GM23338 (cell line): ENCODE measurements at regions not wholly inside any gene's neighbourhood (a gene's known extent, or its start where the extent isn't known, plus 50 kb on each side); places are given as distances from the start of the nearest gene placed in this dataset.

Experiments used
- ATAC-seq: fragments of 200-7000 bp; cut with Tn5 transposase; 3 replicates; pipeline ENCODE4 v1.9.1; 2020
- DNase-seq: peaks from one replicate; pipeline ENCODE4 v3.0.0-alpha.2; 2015; ENCODE audit warnings: low spot score
- H2AFZ ChIP-seq: fragments of 200-600 bp; sonication (generic); 2 replicates; pipeline ENCODE4 v1.8.0; 2016; ENCODE audit warnings: antibody characterized with exemption, mild to moderate bottlenecking, moderate library complexity
- H3F3A ChIP-seq: fragments of 200-600 bp; sonication (generic); replicated peaks from 2 replicates; pipeline ENCODE4 v1.8.0; 2017; ENCODE audit warnings: antibody characterized with exemption, mixed run types, low read depth
- H3K27ac ChIP-seq: fragments of 200-600 bp; sonication (generic); 2 replicates; pipeline ENCODE4 v1.6.1; 2016; ENCODE audit warnings: low read depth
- H3K27me3 ChIP-seq: fragments of 200-600 bp; sonication (generic); 2 replicates; pipeline ENCODE4 v1.8.0; 2016; ENCODE audit warnings: mild to moderate bottlenecking, mixed run types, moderate library complexity; ENCODE audit not compliant: insufficient read depth
- H3K36me3 ChIP-seq: fragments of 200-600 bp; sonication (generic); 2 replicates; pipeline ENCODE4 v1.8.0; 2016; ENCODE audit warnings: mild to moderate bottlenecking; ENCODE audit not compliant: insufficient read depth
- H3K4me1 ChIP-seq: fragments of 200-600 bp; sonication (generic); 2 replicates; pipeline ENCODE4 v1.8.0; 2016; ENCODE audit warnings: mild to moderate bottlenecking, moderate library complexity; ENCODE audit not compliant: insufficient read depth
- H3K4me2 ChIP-seq: fragments of 200-600 bp; sonication (generic); 2 replicates; pipeline ENCODE4 v1.7.1; 2017; ENCODE audit warnings: mixed run types
- H3K4me3 ChIP-seq: fragments of 200-600 bp; sonication (generic); 2 replicates; pipeline ENCODE4 v1.6.1; 2016; ENCODE audit warnings: mixed run types
- H3K79me2 ChIP-seq: fragments of 200-600 bp; sonication (generic); replicated peaks from 2 replicates; pipeline ENCODE4 v1.8.0; 2017; ENCODE audit warnings: mild to moderate bottlenecking; ENCODE audit not compliant: insufficient read depth
- H3K9me2 ChIP-seq: fragments of 200-600 bp; sonication (generic); 2 replicates; pipeline ENCODE4 v1.8.0; 2017; ENCODE audit not compliant: insufficient read depth
- H4K20me1 ChIP-seq: fragments of 200-600 bp; sonication (generic); replicated peaks from 2 replicates; pipeline ENCODE4 v1.8.0; 2017; ENCODE audit warnings: mild to moderate bottlenecking; ENCODE audit not compliant: insufficient read depth
- H3K27ac Mint-ChIP-seq: 2 replicates; pipeline ENCODE4 v1.8.0; 2020; ENCODE audit warnings: inconsistent platforms, mild to moderate bottlenecking, moderate library complexity, mixed read lengths
- H3K27me3 Mint-ChIP-seq: 3 replicates; pipeline ENCODE4 v1.8.0; 2022; ENCODE audit warnings: low read depth, mild to moderate bottlenecking, moderate library complexity, mixed read lengths, inconsistent platforms; ENCODE audit not compliant: insufficient read depth, poor library complexity
- H3K36me3 Mint-ChIP-seq: 3 replicates; pipeline ENCODE4 v1.8.0; 2021; ENCODE audit warnings: low read depth, mild to moderate bottlenecking, inconsistent platforms, moderate library complexity, mixed read lengths
- H3K4me1 Mint-ChIP-seq: 3 replicates; pipeline ENCODE4 v1.8.0; 2020; ENCODE audit warnings: mild to moderate bottlenecking, inconsistent platforms, mixed read lengths
- H3K4me3 Mint-ChIP-seq: 3 replicates; pipeline ENCODE4 v1.8.0; 2021; ENCODE audit warnings: moderate library complexity, mild to moderate bottlenecking, inconsistent platforms, mixed read lengths
- H3K9me3 Mint-ChIP-seq: 3 replicates; pipeline ENCODE4 v1.8.0; 2020; ENCODE audit warnings: moderate library complexity, mild to moderate bottlenecking, inconsistent platforms, mixed read lengths
- EZH2 ChIP-seq: fragments of 200-600 bp; sonication (generic); IDR thresholded peaks from one replicate; pipeline ENCODE4 v1.8.0; 2017; ENCODE audit warnings: antibody characterized with exemption, mild to moderate bottlenecking, low read depth; ENCODE audit not compliant: unreplicated experiment
- EZH2phosphoT487 ChIP-seq: fragments of 200-600 bp; sonication (generic); IDR thresholded peaks from one replicate; pipeline ENCODE4 v1.8.1; 2018; ENCODE audit warnings: antibody characterized with exemption; ENCODE audit not compliant: unreplicated experiment
- JUNB ChIP-seq: IDR thresholded peaks from one replicate; pipeline ENCODE4 v1.6.1; 2016; ENCODE audit warnings: antibody characterized with exemption; ENCODE audit not compliant: unreplicated experiment
- TF ChIP-seq, protein P1 (sequence below), 2 experiments: fragments of 200-600 bp in 1 of 2; sonication (generic) in 1 of 2; conservative IDR thresholded peaks; 2 replicates each; pipeline versions ENCODE4 v1.5.1 to v1.6.1; 2016 to 2017; ENCODE audit warnings: antibody characterized with exemption in 2 of 2, low read depth in 2 of 2, mild to moderate bottlenecking in 2 of 2, moderate library complexity in 1 of 2
- TF ChIP-seq, protein P2 (sequence below): fragments of 250-450 bp; sonication (Bioruptor Pico); IDR thresholded peaks from 2 replicates; pipeline ENCODE4 v1.5.0; 2020; ENCODE audit warnings: mild to moderate bottlenecking, moderate library complexity
- TF ChIP-seq, protein P3 (sequence below): IDR thresholded peaks from 2 replicates; pipeline ENCODE4 v1.6.1; 2016; ENCODE audit warnings: antibody characterized with exemption
- TF ChIP-seq, protein P4 (sequence below): IDR thresholded peaks from one replicate; pipeline ENCODE4 v1.6.1; 2018; ENCODE audit warnings: antibody characterized with exemption; ENCODE audit not compliant: unreplicated experiment

DNA sequence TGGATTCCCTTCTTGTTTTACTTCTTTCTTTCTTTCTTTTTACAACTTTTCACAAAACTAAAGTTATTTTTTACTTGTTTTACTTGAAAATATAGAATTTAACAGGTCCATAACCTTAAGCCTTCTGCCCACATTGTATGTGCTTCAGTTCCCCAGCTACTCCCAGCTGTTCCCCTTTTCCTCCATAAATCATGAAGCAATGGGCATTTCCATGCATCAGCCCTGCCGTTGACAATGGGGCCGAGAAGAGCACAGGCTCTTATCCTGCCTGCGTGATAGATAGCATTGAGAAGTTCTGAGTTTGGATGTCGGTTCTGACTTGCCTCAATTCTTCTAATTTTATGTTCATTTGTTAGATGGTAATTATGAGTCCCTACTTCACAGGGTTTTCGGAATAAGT lies 583.8 kb downstream of the CDH26 start:
- Histone ChIP-seq H3K79me2 (no peaks in the 10 kb centered on the region), H3K9me2 (no peaks in the 10 kb centered on the region), H3F3A (no peaks in the 10 kb centered on the region), H2AFZ (no peak overlapping the region), H3K27me3 (no peaks in the 10 kb centered on the region), H3K36me3 (no peaks in the 10 kb centered on the region), H3K4me3 (no peak overlapping the region), H3K4me1 (no peaks in the 10 kb centered on the region), H3K27ac (no peak overlapping the region), H4K20me1 (no peaks in the 10 kb centered on the region), H3K4me2 (no peak overlapping the region)
- H3K4me1 Mint-ChIP-seq: peaks cover 2% of the 10 kb centered on the region; the same call in 1 of the 3 replicates
- no peak overlapping the region for H3K27ac Mint-ChIP-seq
- H3K36me3 Mint-ChIP-seq: no peaks in the 10 kb centered on the region; the same call in 2 of the 3 replicates
- ATAC-seq (no peak), DNase-seq (no peak)
- peaks cover 10% of the 10 kb centered on the region for H3K9me3 Mint-ChIP-seq
- no peaks in the 10 kb centered on the region for H3K27me3 Mint-ChIP-seq
- no peak for TF ChIP-seq EZH2phosphoT487
- no peak for TF ChIP-seq EZH2
- TF ChIP-seq, protein P1, sequence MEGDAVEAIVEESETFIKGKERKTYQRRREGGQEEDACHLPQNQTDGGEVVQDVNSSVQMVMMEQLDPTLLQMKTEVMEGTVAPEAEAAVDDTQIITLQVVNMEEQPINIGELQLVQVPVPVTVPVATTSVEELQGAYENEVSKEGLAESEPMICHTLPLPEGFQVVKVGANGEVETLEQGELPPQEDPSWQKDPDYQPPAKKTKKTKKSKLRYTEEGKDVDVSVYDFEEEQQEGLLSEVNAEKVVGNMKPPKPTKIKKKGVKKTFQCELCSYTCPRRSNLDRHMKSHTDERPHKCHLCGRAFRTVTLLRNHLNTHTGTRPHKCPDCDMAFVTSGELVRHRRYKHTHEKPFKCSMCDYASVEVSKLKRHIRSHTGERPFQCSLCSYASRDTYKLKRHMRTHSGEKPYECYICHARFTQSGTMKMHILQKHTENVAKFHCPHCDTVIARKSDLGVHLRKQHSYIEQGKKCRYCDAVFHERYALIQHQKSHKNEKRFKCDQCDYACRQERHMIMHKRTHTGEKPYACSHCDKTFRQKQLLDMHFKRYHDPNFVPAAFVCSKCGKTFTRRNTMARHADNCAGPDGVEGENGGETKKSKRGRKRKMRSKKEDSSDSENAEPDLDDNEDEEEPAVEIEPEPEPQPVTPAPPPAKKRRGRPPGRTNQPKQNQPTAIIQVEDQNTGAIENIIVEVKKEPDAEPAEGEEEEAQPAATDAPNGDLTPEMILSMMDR (conservative IDR thresholded peaks at IDR 0.05; ENCODE audit: low read depth in 2 of 2): no peak
- no peak for TF ChIP-seq JUNB
- TF ChIP-seq, protein P2, sequence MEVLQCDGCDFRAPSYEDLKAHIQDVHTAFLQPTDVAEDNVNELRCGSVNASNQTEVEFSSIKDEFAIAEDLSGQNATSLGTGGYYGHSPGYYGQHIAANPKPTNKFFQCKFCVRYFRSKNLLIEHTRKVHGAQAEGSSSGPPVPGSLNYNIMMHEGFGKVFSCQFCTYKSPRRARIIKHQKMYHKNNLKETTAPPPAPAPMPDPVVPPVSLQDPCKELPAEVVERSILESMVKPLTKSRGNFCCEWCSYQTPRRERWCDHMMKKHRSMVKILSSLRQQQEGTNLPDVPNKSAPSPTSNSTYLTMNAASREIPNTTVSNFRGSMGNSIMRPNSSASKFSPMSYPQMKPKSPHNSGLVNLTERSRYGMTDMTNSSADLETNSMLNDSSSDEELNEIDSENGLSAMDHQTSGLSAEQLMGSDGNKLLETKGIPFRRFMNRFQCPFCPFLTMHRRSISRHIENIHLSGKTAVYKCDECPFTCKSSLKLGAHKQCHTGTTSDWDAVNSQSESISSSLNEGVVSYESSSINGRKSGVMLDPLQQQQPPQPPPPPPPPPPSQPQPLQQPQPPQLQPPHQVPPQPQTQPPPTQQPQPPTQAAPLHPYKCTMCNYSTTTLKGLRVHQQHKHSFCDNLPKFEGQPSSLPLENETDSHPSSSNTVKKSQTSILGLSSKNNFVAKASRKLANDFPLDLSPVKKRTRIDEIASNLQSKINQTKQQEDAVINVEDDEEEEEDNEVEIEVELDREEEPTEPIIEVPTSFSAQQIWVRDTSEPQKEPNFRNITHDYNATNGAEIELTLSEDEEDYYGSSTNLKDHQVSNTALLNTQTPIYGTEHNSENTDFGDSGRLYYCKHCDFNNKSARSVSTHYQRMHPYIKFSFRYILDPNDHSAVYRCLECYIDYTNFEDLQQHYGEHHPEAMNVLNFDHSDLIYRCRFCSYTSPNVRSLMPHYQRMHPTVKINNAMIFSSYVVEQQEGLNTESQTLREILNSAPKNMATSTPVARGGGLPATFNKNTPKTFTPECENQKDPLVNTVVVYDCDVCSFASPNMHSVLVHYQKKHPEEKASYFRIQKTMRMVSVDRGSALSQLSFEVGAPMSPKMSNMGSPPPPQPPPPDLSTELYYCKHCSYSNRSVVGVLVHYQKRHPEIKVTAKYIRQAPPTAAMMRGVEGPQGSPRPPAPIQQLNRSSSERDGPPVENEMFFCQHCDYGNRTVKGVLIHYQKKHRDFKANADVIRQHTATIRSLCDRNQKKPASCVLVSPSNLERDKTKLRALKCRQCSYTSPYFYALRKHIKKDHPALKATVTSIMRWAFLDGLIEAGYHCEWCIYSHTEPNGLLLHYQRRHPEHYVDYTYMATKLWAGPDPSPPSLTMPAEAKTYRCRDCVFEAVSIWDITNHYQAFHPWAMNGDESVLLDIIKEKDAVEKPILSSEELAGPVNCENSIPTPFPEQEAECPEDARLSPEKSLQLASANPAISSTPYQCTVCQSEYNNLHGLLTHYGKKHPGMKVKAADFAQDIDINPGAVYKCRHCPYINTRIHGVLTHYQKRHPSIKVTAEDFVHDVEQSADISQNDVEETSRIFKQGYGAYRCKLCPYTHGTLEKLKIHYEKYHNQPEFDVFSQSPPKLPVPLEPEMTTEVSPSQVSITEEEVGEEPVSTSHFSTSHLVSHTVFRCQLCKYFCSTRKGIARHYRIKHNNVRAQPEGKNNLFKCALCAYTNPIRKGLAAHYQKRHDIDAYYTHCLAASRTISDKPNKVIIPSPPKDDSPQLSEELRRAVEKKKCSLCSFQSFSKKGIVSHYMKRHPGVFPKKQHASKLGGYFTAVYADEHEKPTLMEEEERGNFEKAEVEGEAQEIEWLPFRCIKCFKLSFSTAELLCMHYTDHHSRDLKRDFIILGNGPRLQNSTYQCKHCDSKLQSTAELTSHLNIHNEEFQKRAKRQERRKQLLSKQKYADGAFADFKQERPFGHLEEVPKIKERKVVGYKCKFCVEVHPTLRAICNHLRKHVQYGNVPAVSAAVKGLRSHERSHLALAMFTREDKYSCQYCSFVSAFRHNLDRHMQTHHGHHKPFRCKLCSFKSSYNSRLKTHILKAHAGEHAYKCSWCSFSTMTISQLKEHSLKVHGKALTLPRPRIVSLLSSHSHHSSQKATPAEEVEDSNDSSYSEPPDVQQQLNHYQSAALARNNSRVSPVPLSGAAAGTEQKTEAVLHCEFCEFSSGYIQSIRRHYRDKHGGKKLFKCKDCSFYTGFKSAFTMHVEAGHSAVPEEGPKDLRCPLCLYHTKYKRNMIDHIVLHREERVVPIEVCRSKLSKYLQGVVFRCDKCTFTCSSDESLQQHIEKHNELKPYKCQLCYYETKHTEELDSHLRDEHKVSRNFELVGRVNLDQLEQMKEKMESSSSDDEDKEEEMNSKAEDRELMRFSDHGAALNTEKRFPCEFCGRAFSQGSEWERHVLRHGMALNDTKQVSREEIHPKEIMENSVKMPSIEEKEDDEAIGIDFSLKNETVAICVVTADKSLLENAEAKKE: no peak
- TF ChIP-seq, protein P3, sequence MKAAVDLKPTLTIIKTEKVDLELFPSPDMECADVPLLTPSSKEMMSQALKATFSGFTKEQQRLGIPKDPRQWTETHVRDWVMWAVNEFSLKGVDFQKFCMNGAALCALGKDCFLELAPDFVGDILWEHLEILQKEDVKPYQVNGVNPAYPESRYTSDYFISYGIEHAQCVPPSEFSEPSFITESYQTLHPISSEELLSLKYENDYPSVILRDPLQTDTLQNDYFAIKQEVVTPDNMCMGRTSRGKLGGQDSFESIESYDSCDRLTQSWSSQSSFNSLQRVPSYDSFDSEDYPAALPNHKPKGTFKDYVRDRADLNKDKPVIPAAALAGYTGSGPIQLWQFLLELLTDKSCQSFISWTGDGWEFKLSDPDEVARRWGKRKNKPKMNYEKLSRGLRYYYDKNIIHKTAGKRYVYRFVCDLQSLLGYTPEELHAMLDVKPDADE: no peak
- TF ChIP-seq, protein P4, sequence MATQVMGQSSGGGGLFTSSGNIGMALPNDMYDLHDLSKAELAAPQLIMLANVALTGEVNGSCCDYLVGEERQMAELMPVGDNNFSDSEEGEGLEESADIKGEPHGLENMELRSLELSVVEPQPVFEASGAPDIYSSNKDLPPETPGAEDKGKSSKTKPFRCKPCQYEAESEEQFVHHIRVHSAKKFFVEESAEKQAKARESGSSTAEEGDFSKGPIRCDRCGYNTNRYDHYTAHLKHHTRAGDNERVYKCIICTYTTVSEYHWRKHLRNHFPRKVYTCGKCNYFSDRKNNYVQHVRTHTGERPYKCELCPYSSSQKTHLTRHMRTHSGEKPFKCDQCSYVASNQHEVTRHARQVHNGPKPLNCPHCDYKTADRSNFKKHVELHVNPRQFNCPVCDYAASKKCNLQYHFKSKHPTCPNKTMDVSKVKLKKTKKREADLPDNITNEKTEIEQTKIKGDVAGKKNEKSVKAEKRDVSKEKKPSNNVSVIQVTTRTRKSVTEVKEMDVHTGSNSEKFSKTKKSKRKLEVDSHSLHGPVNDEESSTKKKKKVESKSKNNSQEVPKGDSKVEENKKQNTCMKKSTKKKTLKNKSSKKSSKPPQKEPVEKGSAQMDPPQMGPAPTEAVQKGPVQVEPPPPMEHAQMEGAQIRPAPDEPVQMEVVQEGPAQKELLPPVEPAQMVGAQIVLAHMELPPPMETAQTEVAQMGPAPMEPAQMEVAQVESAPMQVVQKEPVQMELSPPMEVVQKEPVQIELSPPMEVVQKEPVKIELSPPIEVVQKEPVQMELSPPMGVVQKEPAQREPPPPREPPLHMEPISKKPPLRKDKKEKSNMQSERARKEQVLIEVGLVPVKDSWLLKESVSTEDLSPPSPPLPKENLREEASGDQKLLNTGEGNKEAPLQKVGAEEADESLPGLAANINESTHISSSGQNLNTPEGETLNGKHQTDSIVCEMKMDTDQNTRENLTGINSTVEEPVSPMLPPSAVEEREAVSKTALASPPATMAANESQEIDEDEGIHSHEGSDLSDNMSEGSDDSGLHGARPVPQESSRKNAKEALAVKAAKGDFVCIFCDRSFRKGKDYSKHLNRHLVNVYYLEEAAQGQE: no peak
- no peak overlapping the region for H3K4me3 Mint-ChIP-seq
